ENCODE measurements at regions not wholly inside any gene's neighbourhood (a gene's known extent, or its start where the extent isn't known, plus 50 kb on each side); places are given as distances from the start of the nearest gene placed in this dataset.

GRCh38 chr2:226172939-226173338, 626.7 kb downstream of the IRS1 start:
- Mint-ChIP-seq H3K27ac (no peak overlapping the region), H3K4me1 (no peaks in the 10 kb centered on the region; a peak in 1 of 4 replicates), H3K27me3 (ENCODE audit: low read depth) (no peaks in the 10 kb centered on the region), H3K36me3 (ENCODE audit: insufficient read depth in 1 of 3, low read depth in 3 of 3) (no peaks in the 10 kb centered on the region; a peak in 1 of 7 replicates), H3K9me3 (no peaks in the 10 kb centered on the region; a peak in 1 of 5 replicates), H3K4me3 (no peak overlapping the region)
- WGBS (ENCODE audit: extremely low coverage, insufficient read length, low lambda C conversion rate): no CpG with 5 or more reads among the region's 4 CpGs
- no peak overlapping the region for H2BK120ac ChIP-seq (ENCODE audit: low read depth, low read length, poor library complexity, severe bottlenecking)
- no peak overlapping the region for H3T11ph ChIP-seq (ENCODE audit: low read length)
- no peak overlapping the region for H4K8ac ChIP-seq (replicated peaks; ENCODE audit: insufficient read length, low read depth, low read length)
- no peak overlapping the region for H3K4ac ChIP-seq (ENCODE audit: low read depth, low read length)
- H3K79me2 ChIP-seq (ENCODE audit: insufficient read depth, low read length): no peaks in the 10 kb centered on the region
- no peak for TF ChIP-seq CTCF (conservative IDR thresholded peaks at IDR 0.05)
- no peak overlapping the region for H2BK5ac ChIP-seq (ENCODE audit: insufficient read length, low read length)
- no peak overlapping the region for H2BK15ac ChIP-seq (ENCODE audit: low read depth, low read length)
- H2BK12ac ChIP-seq (ENCODE audit: insufficient read length, low read depth, low read length): no peak overlapping the region
- H3K27ac ChIP-seq (ENCODE audit: insufficient read length, low read depth, low read length): no peak overlapping the region
- H3K56ac ChIP-seq (ENCODE audit: insufficient read length, low read depth, low read length): no peak overlapping the region
- H4K5ac ChIP-seq (ENCODE audit: insufficient read length, low read depth, low read length): no peak overlapping the region
- H4K91ac ChIP-seq (ENCODE audit: insufficient read length, low read depth, low read length): no peak overlapping the region
- H2AK5ac ChIP-seq (ENCODE audit: insufficient read length, low read length): no peak overlapping the region
- no peaks in the 10 kb centered on the region for H4K20me1 ChIP-seq (ENCODE audit: control insufficient read depth, insufficient read depth, insufficient read length)
- H2BK20ac ChIP-seq (ENCODE audit: low read depth, low read length, poor library complexity, severe bottlenecking): no peak overlapping the region
- no peaks in the 10 kb centered on the region for H3K27me3 ChIP-seq (ENCODE audit: insufficient read depth, low read length)
- no peak overlapping the region for H3K14ac ChIP-seq (ENCODE audit: insufficient read depth, low read length)
- H3K4me2 ChIP-seq (ENCODE audit: insufficient read depth, insufficient read length, low read length): no peak overlapping the region
- no peak for DNase-seq
- H3K9me3 ChIP-seq (ENCODE audit: control insufficient read depth, low read depth, low read length): no peaks in the 10 kb centered on the region
- no peak overlapping the region for H3K9ac ChIP-seq (ENCODE audit: extremely low read depth, insufficient read length, low read length)
- H3K18ac ChIP-seq (ENCODE audit: insufficient read length, low read depth, low read length): no peak overlapping the region
- H3K23ac ChIP-seq (ENCODE audit: insufficient read length, low read depth, low read length): no peak overlapping the region
- H3K23me2 ChIP-seq (ENCODE audit: insufficient read length, low read depth, low read length, poor library complexity, severe bottlenecking): no peaks in the 10 kb centered on the region
- H3K4me1 ChIP-seq (ENCODE audit: insufficient read depth, low read length): no peaks in the 10 kb centered on the region
- no peaks in the 10 kb centered on the region for H3K79me1 ChIP-seq (ENCODE audit: insufficient read depth, low read depth, low read length, poor library complexity, severe bottlenecking)
- no peak overlapping the region for H2AFZ ChIP-seq (ENCODE audit: low read length)

Measured in H9 (cell line).